ENCODE measurements at regions not wholly inside any gene's neighbourhood (a gene's known extent, or its start where the extent isn't known, plus 50 kb on each side); places are given as distances from the start of the nearest gene placed in this dataset.

- TF ChIP-seq, protein P1, sequence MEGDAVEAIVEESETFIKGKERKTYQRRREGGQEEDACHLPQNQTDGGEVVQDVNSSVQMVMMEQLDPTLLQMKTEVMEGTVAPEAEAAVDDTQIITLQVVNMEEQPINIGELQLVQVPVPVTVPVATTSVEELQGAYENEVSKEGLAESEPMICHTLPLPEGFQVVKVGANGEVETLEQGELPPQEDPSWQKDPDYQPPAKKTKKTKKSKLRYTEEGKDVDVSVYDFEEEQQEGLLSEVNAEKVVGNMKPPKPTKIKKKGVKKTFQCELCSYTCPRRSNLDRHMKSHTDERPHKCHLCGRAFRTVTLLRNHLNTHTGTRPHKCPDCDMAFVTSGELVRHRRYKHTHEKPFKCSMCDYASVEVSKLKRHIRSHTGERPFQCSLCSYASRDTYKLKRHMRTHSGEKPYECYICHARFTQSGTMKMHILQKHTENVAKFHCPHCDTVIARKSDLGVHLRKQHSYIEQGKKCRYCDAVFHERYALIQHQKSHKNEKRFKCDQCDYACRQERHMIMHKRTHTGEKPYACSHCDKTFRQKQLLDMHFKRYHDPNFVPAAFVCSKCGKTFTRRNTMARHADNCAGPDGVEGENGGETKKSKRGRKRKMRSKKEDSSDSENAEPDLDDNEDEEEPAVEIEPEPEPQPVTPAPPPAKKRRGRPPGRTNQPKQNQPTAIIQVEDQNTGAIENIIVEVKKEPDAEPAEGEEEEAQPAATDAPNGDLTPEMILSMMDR (conservative IDR thresholded peaks at IDR 0.05 in 1 of 2, IDR thresholded peaks at IDR 0.05 in 1 of 2; ENCODE audit: low read depth in 1 of 2, low read length in 2 of 2), result no peak
- TF ChIP-seq EZH2 (IDR thresholded peaks at IDR 0.05; ENCODE audit: low read length, missing control alignments), result no peak
- no peak for DNase-seq (ENCODE audit: low read depth in 2 of 2)
Observed at GRCh38 chr1:5265438-5266075, 611.1 kb downstream of the AJAP1 start.

DNA sequence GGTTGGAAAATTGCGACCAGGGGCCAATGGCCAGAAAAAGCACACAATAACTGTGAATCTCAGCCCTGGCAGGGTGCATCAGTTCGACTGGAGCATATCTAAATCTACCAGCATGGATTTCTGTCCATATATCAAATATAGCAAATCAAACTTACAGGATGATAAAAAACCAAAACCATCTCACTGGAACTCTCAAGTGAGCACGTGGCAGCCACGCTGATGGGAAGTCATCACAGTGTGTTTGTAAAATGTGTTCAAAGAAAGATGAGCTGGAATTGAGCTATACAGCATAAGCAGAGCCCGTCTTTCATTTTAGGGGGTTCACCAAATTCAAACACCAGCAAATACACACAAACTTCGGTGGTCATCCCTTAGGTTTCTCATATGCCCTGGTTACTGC, 610.1 kb downstream of the AJAP1 start:
- no peak for DNase-seq (ENCODE audit: low read depth in 2 of 2)
- H3K4me2 ChIP-seq (ENCODE audit: extremely low read depth, insufficient read depth, low read length), result no peak overlapping the region
- H3K9ac ChIP-seq (ENCODE audit: insufficient read depth, low read length), result no peak overlapping the region
- no peaks in the 10 kb centered on the region for H3K27me3 ChIP-seq (ENCODE audit: control insufficient read depth, insufficient read depth, low read length)
- H3K4me3 ChIP-seq (replicated peaks in 1 of 4; ENCODE audit: control extremely low read depth in 1 of 4, insufficient read depth in 1 of 4, low read depth in 3 of 4, low read length in 4 of 4), result no peak overlapping the region
- no peaks in the 10 kb centered on the region for H3K4me1 ChIP-seq (ENCODE audit: control insufficient read depth, extremely low read depth, insufficient read depth, low read length)
- no peaks in the 10 kb centered on the region for H3K36me3 ChIP-seq (ENCODE audit: control insufficient read depth, insufficient read depth, low read length)
- TF ChIP-seq EZH2 (IDR thresholded peaks at IDR 0.05; ENCODE audit: low read length, missing control alignments), result no peak
- TF ChIP-seq, protein P1 (conservative IDR thresholded peaks at IDR 0.05 in 1 of 2, IDR thresholded peaks at IDR 0.05 in 1 of 2; ENCODE audit: low read depth in 1 of 2, low read length in 2 of 2), result no peak
- H4K20me1 ChIP-seq (ENCODE audit: control insufficient read depth, extremely low read depth, insufficient read depth, low read length), result no peaks in the 10 kb centered on the region
- no peak overlapping the region for H2AFZ ChIP-seq (ENCODE audit: low read length)
- H3K9me3 ChIP-seq (ENCODE audit: control insufficient read depth, insufficient read depth, low read depth, low read length), result no peaks in the 10 kb centered on the region
- H3K79me2 ChIP-seq (ENCODE audit: control insufficient read depth, insufficient read depth, low read length), result no peaks in the 10 kb centered on the region
- no peak overlapping the region for H3K27ac ChIP-seq (ENCODE audit: insufficient read depth, low read length)

More at GRCh38 chr1:5265438-5266075, 611.1 kb downstream of the AJAP1 start:
- Histone ChIP-seq H3K4me3 (replicated peaks in 1 of 4; ENCODE audit: control extremely low read depth in 1 of 4, insufficient read depth in 1 of 4, low read depth in 3 of 4, low read length in 4 of 4) (no peak overlapping the region), H3K27ac (ENCODE audit: insufficient read depth, low read length) (no peak overlapping the region), H4K20me1 (ENCODE audit: control insufficient read depth, extremely low read depth, insufficient read depth, low read length) (no peaks in the 10 kb centered on the region), H3K36me3 (ENCODE audit: control insufficient read depth, insufficient read depth, low read length) (no peaks in the 10 kb centered on the region), H3K9me3 (ENCODE audit: control insufficient read depth, insufficient read depth, low read depth, low read length) (no peaks in the 10 kb centered on the region), H3K79me2 (ENCODE audit: control insufficient read depth, insufficient read depth, low read length) (no peaks in the 10 kb centered on the region), H3K27me3 (ENCODE audit: control insufficient read depth, insufficient read depth, low read length) (no peaks in the 10 kb centered on the region), H3K4me1 (ENCODE audit: control insufficient read depth, extremely low read depth, insufficient read depth, low read length) (no peaks in the 10 kb centered on the region), H3K4me2 (ENCODE audit: extremely low read depth, insufficient read depth, low read length) (no peak overlapping the region), H3K9ac (ENCODE audit: insufficient read depth, low read length) (no peak overlapping the region), H2AFZ (ENCODE audit: low read length) (no peak overlapping the region)

DNA sequence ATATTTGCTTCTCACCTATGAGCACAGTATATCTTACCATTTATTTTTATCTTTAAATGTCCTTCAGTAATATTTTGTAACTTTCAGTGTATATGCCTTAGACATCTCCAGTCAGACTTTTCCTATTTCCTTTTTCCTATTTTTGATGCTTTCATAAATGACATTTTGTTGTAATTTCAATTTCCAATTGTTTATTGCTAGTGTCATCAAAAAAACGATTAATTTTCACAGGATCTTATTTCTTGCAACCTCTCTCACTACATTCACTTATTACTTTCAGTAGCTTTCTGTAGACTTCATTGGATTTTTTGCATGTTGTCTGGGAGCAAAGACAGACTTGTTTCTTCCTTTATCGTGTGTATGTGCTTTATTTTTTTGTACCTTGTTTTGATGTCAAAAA, 602.4 kb downstream of the AJAP1 start:
- Histone ChIP-seq H4K20me1 (ENCODE audit: control insufficient read depth, extremely low read depth, insufficient read depth, low read length) (no peaks in the 10 kb centered on the region), H3K27ac (ENCODE audit: insufficient read depth, low read length) (no peak overlapping the region), H3K4me3 (replicated peaks in 1 of 4; ENCODE audit: control extremely low read depth in 1 of 4, insufficient read depth in 1 of 4, low read depth in 3 of 4, low read length in 4 of 4) (no peak overlapping the region), H3K4me1 (ENCODE audit: control insufficient read depth, extremely low read depth, insufficient read depth, low read length) (no peaks in the 10 kb centered on the region), H3K9me3 (ENCODE audit: control insufficient read depth, insufficient read depth, low read depth, low read length) (no peaks in the 10 kb centered on the region), H3K4me2 (ENCODE audit: extremely low read depth, insufficient read depth, low read length) (no peak overlapping the region), H3K36me3 (ENCODE audit: control insufficient read depth, insufficient read depth, low read length) (no peaks in the 10 kb centered on the region), H2AFZ (ENCODE audit: low read length) (no peak overlapping the region), H3K27me3 (ENCODE audit: control insufficient read depth, insufficient read depth, low read length) (no peaks in the 10 kb centered on the region), H3K79me2 (ENCODE audit: control insufficient read depth, insufficient read depth, low read length) (no peaks in the 10 kb centered on the region), H3K9ac (ENCODE audit: insufficient read depth, low read length) (no peak overlapping the region)
- no peak for TF ChIP-seq EZH2 (IDR thresholded peaks at IDR 0.05; ENCODE audit: low read length, missing control alignments)
- TF ChIP-seq, protein P1 (conservative IDR thresholded peaks at IDR 0.05 in 1 of 2, IDR thresholded peaks at IDR 0.05 in 1 of 2; ENCODE audit: low read depth in 1 of 2, low read length in 2 of 2), result no peak
- no peak for DNase-seq (ENCODE audit: low read depth in 2 of 2)

Data from fibroblast of lung (primary cell).